ENCODE measurements at regions not wholly inside any gene's neighbourhood (a gene's known extent, or its start where the extent isn't known, plus 50 kb on each side); places are given as distances from the start of the nearest gene placed in this dataset.

DNA sequence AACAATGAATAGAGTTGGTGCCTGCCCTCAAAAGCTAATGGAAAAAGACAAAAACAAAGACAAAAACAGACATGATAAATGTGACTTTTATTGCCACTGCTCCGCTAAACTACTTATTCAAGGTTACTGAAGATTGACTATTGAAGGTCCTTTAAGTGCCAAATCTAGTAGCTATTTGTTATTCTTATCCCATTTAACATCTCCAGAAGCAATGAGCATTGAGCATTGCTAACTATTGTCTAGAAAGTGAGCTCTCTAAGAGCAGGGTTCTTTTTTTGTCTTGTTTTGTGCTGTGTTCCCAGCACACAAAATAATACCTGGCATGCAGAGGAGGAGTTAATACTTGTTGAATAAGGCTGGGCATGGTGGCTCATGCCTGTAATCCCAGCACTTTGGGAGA is 95.4 kb upstream of the SFRP2 start:
- Mint-ChIP-seq H3K4me3 (no peak overlapping the region), H3K27me3 (ENCODE audit: low read depth) (no peaks in the 10 kb centered on the region; the same call in 1 of the 2 replicates)

More for the DNA sequence above, 95.4 kb upstream of the SFRP2 start:
- DNase-seq: no peak
- Histone ChIP-seq H3K27me3 (ENCODE audit: insufficient read depth, low read length) (no peaks in the 10 kb centered on the region), H3K4me2 (ENCODE audit: insufficient read depth, insufficient read length, low read length) (no peak overlapping the region), H3K14ac (ENCODE audit: insufficient read depth, low read length) (no peak overlapping the region), H3T11ph (ENCODE audit: low read length) (no peak overlapping the region), H4K20me1 (ENCODE audit: control insufficient read depth, insufficient read depth, insufficient read length) (no peaks in the 10 kb centered on the region), H3K56ac (ENCODE audit: insufficient read length, low read depth, low read length) (no peak overlapping the region), H3K9ac (ENCODE audit: extremely low read depth, insufficient read length, low read length) (no peak overlapping the region), H2BK20ac (ENCODE audit: low read depth, low read length, poor library complexity, severe bottlenecking) (no peak overlapping the region), H2BK12ac (ENCODE audit: insufficient read length, low read depth, low read length) (no peak overlapping the region), H4K5ac (ENCODE audit: insufficient read length, low read depth, low read length) (no peak overlapping the region), H3K4ac (ENCODE audit: low read depth, low read length) (no peak overlapping the region), H4K8ac (replicated peaks; ENCODE audit: insufficient read length, low read depth, low read length) (no peak overlapping the region), H3K9me3 (ENCODE audit: control insufficient read depth, low read depth, low read length) (peaks cover 21% of the 10 kb centered on the region), H3K18ac (ENCODE audit: insufficient read length, low read depth, low read length) (no peak overlapping the region), H2BK15ac (ENCODE audit: low read depth, low read length) (no peak overlapping the region), H4K91ac (ENCODE audit: insufficient read length, low read depth, low read length) (no peak overlapping the region), H2AK5ac (ENCODE audit: insufficient read length, low read length) (no peak overlapping the region), H3K23me2 (ENCODE audit: insufficient read length, low read depth, low read length, poor library complexity, severe bottlenecking) (no peaks in the 10 kb centered on the region), H2AFZ (ENCODE audit: low read length) (no peak overlapping the region), H3K79me1 (ENCODE audit: insufficient read depth, low read depth, low read length, poor library complexity, severe bottlenecking) (no peaks in the 10 kb centered on the region), H3K27ac (ENCODE audit: insufficient read length, low read depth, low read length) (no peak overlapping the region), H3K4me1 (ENCODE audit: insufficient read depth, low read length) (no peaks in the 10 kb centered on the region), H3K23ac (ENCODE audit: insufficient read length, low read depth, low read length) (no peak overlapping the region), H2BK120ac (ENCODE audit: low read depth, low read length, poor library complexity, severe bottlenecking) (no peak overlapping the region), H3K79me2 (ENCODE audit: insufficient read depth, low read length) (no peaks in the 10 kb centered on the region), H2BK5ac (ENCODE audit: insufficient read length, low read length) (no peak overlapping the region)
- TF ChIP-seq, protein P1, sequence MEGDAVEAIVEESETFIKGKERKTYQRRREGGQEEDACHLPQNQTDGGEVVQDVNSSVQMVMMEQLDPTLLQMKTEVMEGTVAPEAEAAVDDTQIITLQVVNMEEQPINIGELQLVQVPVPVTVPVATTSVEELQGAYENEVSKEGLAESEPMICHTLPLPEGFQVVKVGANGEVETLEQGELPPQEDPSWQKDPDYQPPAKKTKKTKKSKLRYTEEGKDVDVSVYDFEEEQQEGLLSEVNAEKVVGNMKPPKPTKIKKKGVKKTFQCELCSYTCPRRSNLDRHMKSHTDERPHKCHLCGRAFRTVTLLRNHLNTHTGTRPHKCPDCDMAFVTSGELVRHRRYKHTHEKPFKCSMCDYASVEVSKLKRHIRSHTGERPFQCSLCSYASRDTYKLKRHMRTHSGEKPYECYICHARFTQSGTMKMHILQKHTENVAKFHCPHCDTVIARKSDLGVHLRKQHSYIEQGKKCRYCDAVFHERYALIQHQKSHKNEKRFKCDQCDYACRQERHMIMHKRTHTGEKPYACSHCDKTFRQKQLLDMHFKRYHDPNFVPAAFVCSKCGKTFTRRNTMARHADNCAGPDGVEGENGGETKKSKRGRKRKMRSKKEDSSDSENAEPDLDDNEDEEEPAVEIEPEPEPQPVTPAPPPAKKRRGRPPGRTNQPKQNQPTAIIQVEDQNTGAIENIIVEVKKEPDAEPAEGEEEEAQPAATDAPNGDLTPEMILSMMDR (conservative IDR thresholded peaks at IDR 0.05): no peak
- Mint-ChIP-seq H3K36me3 (ENCODE audit: insufficient read depth in 1 of 3, low read depth in 3 of 3) (peaks cover 13 to 19% (median 17%) of the 10 kb centered on the region in 3 experiments), H3K9me3 (peaks cover 23 to 32% of the 10 kb centered on the region in 2 experiments), H3K27ac (peak overlapping the region in 1 of 3 experiments; percentile 10; a peak in 1 of 7 replicates), H3K4me1 (no peaks in the 10 kb centered on the region)
- no CpG with 5 or more reads among the region's 1 CpG for WGBS (ENCODE audit: extremely low coverage, insufficient read length, low lambda C conversion rate)

All from H9 (cell line).